Esophagus squamous epithelium (tissue), 5 donors: ENCODE measurements at regions not wholly inside any gene's neighbourhood (a gene's known extent, or its start where the extent isn't known, plus 50 kb on each side); places are given as distances from the start of the nearest gene placed in this dataset.

Experiments used
- DNase-seq: peaks from one replicate; lab custom pipeline; 2025; lab: John Stamatoyannopoulos, UW
- H3K27ac ChIP-seq, 4 donors: fragments of 200-600 bp; sonication (generic); one replicate each; pipeline ENCODE4 v1.5.1; 2016 to 2019; ENCODE audit warnings: mild to moderate bottlenecking in 1 of 4
- H3K27me3 ChIP-seq, 4 donors: fragments of 200-600 bp; sonication (generic); 1 replicate in 3 of 4; 2 replicates in 1 of 4; pipeline versions ENCODE4 v1.5.1 to v1.6.0; 2017 to 2021; ENCODE audit warnings: antibody characterized with exemption in 1 of 4
- H3K36me3 ChIP-seq, 3 donors: fragments of 200-600 bp; sonication (generic); one replicate each; pipeline ENCODE4 v1.5.1; 2016 to 2019
- H3K4me1 ChIP-seq, 3 donors: fragments of 200-600 bp; sonication (generic); one replicate each; pipeline ENCODE4 v1.5.1; 2017 to 2019
- H3K4me3 ChIP-seq, 4 donors: fragments of 200-600 bp; sonication (generic); 1 replicate in 3 of 4; 2 replicates in 1 of 4; pipeline ENCODE4 v1.5.1; 2016 to 2019; ENCODE audit warnings: mild to moderate bottlenecking in 2 of 4, moderate library complexity in 1 of 4
- H3K9me3 ChIP-seq, 3 donors: fragments of 200-600 bp; sonication (generic); one replicate each; pipeline ENCODE4 v1.5.1; 2016 to 2019
- POLR2A ChIP-seq, 4 donors: fragments of 450-650 bp; IDR thresholded peaks; one replicate each; pipeline ENCODE4 v1.6.1; 2017; ENCODE audit warnings: antibody characterized with exemption in 4 of 4, mild to moderate bottlenecking in 4 of 4, moderate library complexity in 3 of 4
- WGBS, 2 donors: methylation state at CpG; one replicate each; pipeline ENCODE4 v1.1.5; 2018; 5-methylcytosine and 5-hydroxymethylcytosine counted together
- intact Hi-C: fragments of 100-400 bp; cut with DNase I; formaldehyde crosslinking; loops from one replicate; pipeline ENCODE4 v1.15.0; 2022
- TF ChIP-seq, protein P1 (sequence below), 6 experiments: fragments of 450-650 bp in 4 of 6; fragments of 200-600 bp in 2 of 6; sonication (generic) in 2 of 6; IDR thresholded peaks; one replicate each; pipeline ENCODE4 v1.5.1; 2016 to 2019; ENCODE audit warnings: antibody characterized with exemption in 6 of 6, mild to moderate bottlenecking in 4 of 6, moderate library complexity in 4 of 6
- donor health status: DM: yes; HTN: yes; CAD: no.

DNA sequence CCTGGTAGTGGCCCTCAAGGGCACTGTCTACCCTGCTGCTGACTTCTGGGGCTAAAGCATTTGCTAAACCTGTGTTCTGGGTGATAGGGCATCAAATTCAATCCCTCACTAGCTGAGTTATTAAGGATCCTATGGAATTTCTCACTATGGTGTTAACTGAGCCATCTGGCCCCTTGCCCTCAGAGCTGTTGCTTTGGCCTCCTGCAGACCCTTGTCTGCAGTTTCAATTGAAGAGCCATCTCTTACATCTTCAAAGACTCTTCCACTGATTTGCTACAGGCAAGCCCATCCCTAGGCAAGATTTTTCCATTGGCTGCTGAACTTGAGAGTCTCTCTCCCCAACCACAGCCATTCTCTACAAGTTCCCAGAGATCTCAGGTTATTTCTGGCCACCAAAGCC, 418.2 kb downstream of the ZNF608 start:
- H3K36me3 ChIP-seq, result no peaks in the 10 kb centered on the region
- no peak overlapping the region for H3K27ac ChIP-seq
- TF ChIP-seq, protein P1, sequence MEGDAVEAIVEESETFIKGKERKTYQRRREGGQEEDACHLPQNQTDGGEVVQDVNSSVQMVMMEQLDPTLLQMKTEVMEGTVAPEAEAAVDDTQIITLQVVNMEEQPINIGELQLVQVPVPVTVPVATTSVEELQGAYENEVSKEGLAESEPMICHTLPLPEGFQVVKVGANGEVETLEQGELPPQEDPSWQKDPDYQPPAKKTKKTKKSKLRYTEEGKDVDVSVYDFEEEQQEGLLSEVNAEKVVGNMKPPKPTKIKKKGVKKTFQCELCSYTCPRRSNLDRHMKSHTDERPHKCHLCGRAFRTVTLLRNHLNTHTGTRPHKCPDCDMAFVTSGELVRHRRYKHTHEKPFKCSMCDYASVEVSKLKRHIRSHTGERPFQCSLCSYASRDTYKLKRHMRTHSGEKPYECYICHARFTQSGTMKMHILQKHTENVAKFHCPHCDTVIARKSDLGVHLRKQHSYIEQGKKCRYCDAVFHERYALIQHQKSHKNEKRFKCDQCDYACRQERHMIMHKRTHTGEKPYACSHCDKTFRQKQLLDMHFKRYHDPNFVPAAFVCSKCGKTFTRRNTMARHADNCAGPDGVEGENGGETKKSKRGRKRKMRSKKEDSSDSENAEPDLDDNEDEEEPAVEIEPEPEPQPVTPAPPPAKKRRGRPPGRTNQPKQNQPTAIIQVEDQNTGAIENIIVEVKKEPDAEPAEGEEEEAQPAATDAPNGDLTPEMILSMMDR (IDR thresholded peaks at IDR 0.05), result no peak
- TF ChIP-seq POLR2A (IDR thresholded peaks at IDR 0.05), result no peak
- peaks cover 0 to 6% (median 0%) of the 10 kb centered on the region in 3 donors for H3K9me3 ChIP-seq
- no peak for DNase-seq
- no peaks in the 10 kb centered on the region for H3K27me3 ChIP-seq
- H3K4me1 ChIP-seq, result no peaks in the 10 kb centered on the region
- H3K4me3 ChIP-seq, result no peak overlapping the region
- intact Hi-C loops, result no loop called here

DNA sequence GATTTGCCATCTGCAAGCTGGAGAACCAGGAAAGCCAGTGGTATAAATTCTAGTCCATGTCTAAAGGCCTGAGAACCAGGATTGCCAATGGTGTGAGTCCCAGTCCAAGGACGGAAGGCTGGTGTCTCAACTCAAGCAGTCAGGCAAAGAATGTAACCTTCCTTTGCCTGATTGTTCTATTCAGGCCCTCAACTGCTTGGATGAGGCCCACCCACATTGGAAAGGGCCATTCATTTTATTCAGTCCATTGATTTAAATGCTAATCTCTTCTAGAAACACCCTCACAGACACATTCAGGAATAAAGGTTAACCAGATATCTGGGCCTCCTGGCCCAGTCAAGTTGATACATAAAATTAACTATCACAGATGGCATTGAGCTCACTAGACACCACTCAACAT, 427.8 kb downstream of the ZNF608 start:
- WGBS, 2 donors, result 91 to 100% methylated on average over 1 of the region's 1 CpG
- intact Hi-C loops, result no loop called here
- no peak for TF ChIP-seq POLR2A (IDR thresholded peaks at IDR 0.05)
- TF ChIP-seq, protein P1 (IDR thresholded peaks at IDR 0.05), result no peak
- H3K4me1 ChIP-seq, result no peaks in the 10 kb centered on the region
- H3K4me3 ChIP-seq, result no peak overlapping the region
- no peaks in the 10 kb centered on the region for H3K36me3 ChIP-seq
- no peaks in the 10 kb centered on the region for H3K27me3 ChIP-seq
- H3K9me3 ChIP-seq, result no peaks in the 10 kb centered on the region
- no peak overlapping the region for H3K27ac ChIP-seq
- DNase-seq, result no peak

DNA sequence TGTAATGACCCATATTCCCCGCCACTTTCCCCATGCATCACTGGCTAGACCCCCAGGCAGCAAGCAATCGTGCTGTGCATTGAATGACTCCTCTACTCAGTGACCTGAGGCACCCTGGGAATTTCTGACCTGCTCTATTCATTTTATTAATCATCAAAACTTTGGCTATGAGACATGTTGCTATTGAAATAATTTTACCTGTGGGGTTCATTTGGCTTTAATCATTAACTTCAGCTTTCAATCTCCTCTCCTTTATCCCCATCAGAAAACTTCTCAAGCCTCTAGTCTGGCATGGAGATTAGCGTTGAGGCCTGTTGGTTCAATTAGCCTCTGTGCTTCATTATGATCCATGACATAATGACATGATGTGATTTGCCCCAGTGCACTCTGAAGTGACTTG, 429.0 kb downstream of the ZNF608 start:
- DNase-seq, result no peak
- Histone ChIP-seq H3K27ac (no peak overlapping the region), H3K9me3 (no peaks in the 10 kb centered on the region), H3K4me3 (no peak overlapping the region), H3K36me3 (no peaks in the 10 kb centered on the region), H3K4me1 (no peaks in the 10 kb centered on the region), H3K27me3 (no peaks in the 10 kb centered on the region)
- TF ChIP-seq, protein P1 (IDR thresholded peaks at IDR 0.05), result no peak
- 71 to 74% methylated on average over 3 of the region's 3 CpGs for WGBS, 2 donors
- intact Hi-C loops, result no loop called here

DNA sequence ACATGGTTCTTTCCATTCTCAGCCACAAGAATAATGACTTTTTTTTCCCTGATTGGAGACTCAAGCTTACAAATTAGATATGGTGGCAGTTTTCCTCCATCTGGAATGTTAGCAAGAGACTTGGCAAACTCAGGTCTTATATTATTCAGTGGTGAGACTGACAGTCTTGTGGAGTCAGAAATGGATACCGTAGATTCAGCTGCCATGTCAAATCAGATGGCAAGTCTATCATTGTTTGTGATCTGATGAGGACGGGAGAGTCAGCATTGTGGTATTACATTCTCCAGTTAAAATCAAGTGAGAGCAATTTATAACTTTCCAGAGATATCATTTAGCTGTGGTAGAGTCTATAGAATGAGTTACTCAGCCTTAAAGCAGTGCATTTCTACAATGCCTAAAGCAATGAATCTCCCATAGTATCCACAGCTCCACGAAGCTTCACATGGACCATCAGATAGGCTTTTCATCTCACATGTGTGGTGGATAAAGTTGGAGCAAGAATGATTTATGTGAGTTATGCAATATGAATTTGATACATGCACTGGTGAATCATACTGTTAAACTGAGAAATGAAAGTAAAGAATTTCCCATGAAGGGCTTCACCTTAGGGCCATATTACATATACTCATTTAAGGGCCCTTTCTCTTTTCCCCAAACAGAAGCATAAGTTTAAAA, 430.6 kb downstream of the ZNF608 start:
- TF ChIP-seq, protein P1 (IDR thresholded peaks at IDR 0.05), result no peak
- no peak for TF ChIP-seq POLR2A (IDR thresholded peaks at IDR 0.05)
- H3K27me3 ChIP-seq, result no peaks in the 10 kb centered on the region
- WGBS, 2 donors, result 62 to 75% methylated on average over 3 of the region's 3 CpGs
- H3K4me3 ChIP-seq, result no peak overlapping the region
- DNase-seq, result no peak
- no peaks in the 10 kb centered on the region for H3K9me3 ChIP-seq
- intact Hi-C loops, result no loop called here
- H3K36me3 ChIP-seq, result no peaks in the 10 kb centered on the region
- H3K4me1 ChIP-seq, result peaks cover 0 to under 1% (median 0%) of the 10 kb centered on the region in 3 donors
- no peak overlapping the region for H3K27ac ChIP-seq

DNA sequence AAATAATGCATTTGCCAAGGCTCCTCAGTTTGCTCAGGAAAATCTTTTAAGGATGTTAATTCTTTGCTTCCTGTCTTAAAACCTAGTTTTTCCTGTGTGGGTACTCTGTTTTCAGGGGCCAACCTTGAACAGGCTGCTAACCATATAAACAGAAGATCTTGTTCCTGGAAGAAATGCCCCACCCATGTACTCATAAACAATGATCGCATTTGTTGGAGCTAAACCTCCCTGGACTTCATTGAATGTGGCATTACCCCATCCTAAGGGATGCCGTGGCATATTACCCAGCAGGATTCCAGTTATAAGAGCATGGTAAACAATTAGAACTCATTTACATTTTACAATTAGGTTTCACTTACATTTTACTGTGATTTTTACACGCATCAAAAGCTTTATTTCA, 436.0 kb downstream of the ZNF608 start:
- peaks cover 0 to 16% (median 0%) of the 10 kb centered on the region in 3 donors for H3K4me1 ChIP-seq
- no peak for TF ChIP-seq POLR2A (IDR thresholded peaks at IDR 0.05)
- TF ChIP-seq, protein P1 (IDR thresholded peaks at IDR 0.05), result no peak
- intact Hi-C loops, result no loop called here
- no peaks in the 10 kb centered on the region for H3K9me3 ChIP-seq
- no peaks in the 10 kb centered on the region for H3K36me3 ChIP-seq
- H3K4me3 ChIP-seq, result no peak overlapping the region
- 46 to 53% methylated on average over 3 of the region's 3 CpGs for WGBS, 2 donors
- DNase-seq, result no peak
- no peaks in the 10 kb centered on the region for H3K27me3 ChIP-seq
- peak overlapping the region in 2 of 4 donors; percentile 3 to 16 for H3K27ac ChIP-seq
